Heart left ventricle (tissue), 13 donors: ENCODE measurements at regions not wholly inside any gene's neighbourhood (a gene's known extent, or its start where the extent isn't known, plus 50 kb on each side); places are given as distances from the start of the nearest gene placed in this dataset.

ENCODE experiments used
- POLR2A ChIP-seq, 2 donors: fragments of 450-650 bp; IDR thresholded peaks; one replicate each; pipeline ENCODE4 v1.6.1; 2017; ENCODE audit warnings: antibody characterized with exemption in 2 of 2, mild to moderate bottlenecking in 2 of 2, moderate library complexity in 2 of 2
- TF ChIP-seq, protein P1 (sequence below), 12 donors: fragments of 200-600 bp; sonication (generic) in 4 of 12; IDR thresholded peaks; one replicate each; pipeline versions ENCODE4 v1.5.0 to v1.8.0; 2018 to 2022; ENCODE audit warnings: antibody characterized with exemption in 12 of 12, mild to moderate bottlenecking in 5 of 12
- donor health status: ischemic (EF 13 %, LVEDD 7.1; RV severe dilation, severe dysfunction).
- donor health status: DM: no; HTN: yes; CAD: no.
- donor health status: DM: no; HTN: no; CAD: no.
- donor health status: ischemic (EF 25% LVEDD 6.9; RV normal size, moderate dysfunction).
- donor health status: ischemic (EF 25% LVEDD 5.7; RV mildly dilated, moderate dysfunction).
- donor health status: ischemic (EF 35%, LVEDD 5.7; RV mildly dilated, moderate dysfunction).
- donor health status: nonischemic (EF 11% LVEDD 7.7; RV severe dilation, severe dysfunction).
- donor health status: DM: yes; HTN: yes; CAD: no.
- donor health status: PGD.
- donor health status: ischemic (EF 29% LVEDD 5.4; RV normal size, mild dysfunction).
- donor health status: nonischemic (EF 23%, LVEDD 6.1; RV moderate dilation, normal function).

GRCh38 chr10:3987143-3987974 is 202.3 kb upstream of the KLF6 start:
- TF ChIP-seq POLR2A (IDR thresholded peaks at IDR 0.05), result no peak
- TF ChIP-seq, protein P1, sequence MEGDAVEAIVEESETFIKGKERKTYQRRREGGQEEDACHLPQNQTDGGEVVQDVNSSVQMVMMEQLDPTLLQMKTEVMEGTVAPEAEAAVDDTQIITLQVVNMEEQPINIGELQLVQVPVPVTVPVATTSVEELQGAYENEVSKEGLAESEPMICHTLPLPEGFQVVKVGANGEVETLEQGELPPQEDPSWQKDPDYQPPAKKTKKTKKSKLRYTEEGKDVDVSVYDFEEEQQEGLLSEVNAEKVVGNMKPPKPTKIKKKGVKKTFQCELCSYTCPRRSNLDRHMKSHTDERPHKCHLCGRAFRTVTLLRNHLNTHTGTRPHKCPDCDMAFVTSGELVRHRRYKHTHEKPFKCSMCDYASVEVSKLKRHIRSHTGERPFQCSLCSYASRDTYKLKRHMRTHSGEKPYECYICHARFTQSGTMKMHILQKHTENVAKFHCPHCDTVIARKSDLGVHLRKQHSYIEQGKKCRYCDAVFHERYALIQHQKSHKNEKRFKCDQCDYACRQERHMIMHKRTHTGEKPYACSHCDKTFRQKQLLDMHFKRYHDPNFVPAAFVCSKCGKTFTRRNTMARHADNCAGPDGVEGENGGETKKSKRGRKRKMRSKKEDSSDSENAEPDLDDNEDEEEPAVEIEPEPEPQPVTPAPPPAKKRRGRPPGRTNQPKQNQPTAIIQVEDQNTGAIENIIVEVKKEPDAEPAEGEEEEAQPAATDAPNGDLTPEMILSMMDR (IDR thresholded peaks at IDR 0.05), result no peak
